Stimulated activated effector memory CD8-positive, alpha-beta T cell treated with anti-CD3 and anti-CD28 coated beads, Interleukin-12 subunit alpha, Interleukin-12 subunit beta, amount 100 ng/mL, for 72 hours (primary cell): ENCODE measurements at regions not wholly inside any gene's neighbourhood (a gene's known extent, or its start where the extent isn't known, plus 50 kb on each side); places are given as distances from the start of the nearest gene placed in this dataset.

Source experiments
- ATAC-seq: fragments of 150-1000 bp; cut with Tn5 transposase; 2 replicates; pipeline ENCODE4 v1.10.0; 2021
- DNase-seq, 2 donors: peaks; one replicate each; pipeline ENCODE4 v3.0.0; 2021 to 2022; ENCODE audit warnings: low spot score in 2 of 2
- H3K27ac Mint-ChIP-seq: one replicate; pipeline ENCODE4 v1.8.0; 2022; ENCODE audit warnings: mild to moderate bottlenecking, mixed read lengths
- H3K36me3 Mint-ChIP-seq: one replicate; pipeline ENCODE4 v1.8.0; 2022; ENCODE audit warnings: mild to moderate bottlenecking, mixed read lengths
- H3K4me1 Mint-ChIP-seq: one replicate; pipeline ENCODE4 v1.8.0; 2022; ENCODE audit warnings: mixed read lengths
- H3K4me3 Mint-ChIP-seq: one replicate; pipeline ENCODE4 v1.8.0; 2022; ENCODE audit warnings: mild to moderate bottlenecking, mixed read lengths
- H3K9me3 Mint-ChIP-seq: one replicate; pipeline ENCODE4 v1.8.0; 2022; ENCODE audit warnings: mixed read lengths

DNA sequence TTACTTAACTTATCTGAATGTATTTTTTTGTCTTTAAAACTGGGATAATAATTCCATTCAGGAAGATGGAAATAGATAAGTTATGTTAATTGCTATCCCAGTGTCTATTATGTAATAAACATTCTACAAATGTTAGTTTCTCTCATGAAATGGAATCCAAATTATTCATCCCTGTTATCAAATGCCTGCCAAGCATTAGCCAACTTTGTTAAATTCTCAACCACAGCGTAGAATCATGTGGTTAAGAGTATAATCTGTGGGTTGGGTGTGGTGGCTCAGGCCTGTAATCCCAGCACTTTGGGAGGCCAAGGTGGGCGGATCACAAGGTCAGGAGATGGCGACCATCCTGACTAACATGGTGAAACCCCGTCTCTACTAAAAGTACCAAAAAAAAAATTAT, 912.9 kb upstream of the SEMA6A start:
- no peak for ATAC-seq
- Mint-ChIP-seq H3K27ac (no peak overlapping the region), H3K4me1 (no peaks in the 10 kb centered on the region), H3K4me3 (no peak overlapping the region), H3K36me3 (no peaks in the 10 kb centered on the region), H3K9me3 (peaks cover 15% of the 10 kb centered on the region)
- no peak for DNase-seq

GRCh38 chr5:117486879-117487391, 912.3 kb upstream of the SEMA6A start:
- Mint-ChIP-seq H3K36me3 (no peaks in the 10 kb centered on the region), H3K27ac (no peak overlapping the region), H3K4me1 (no peaks in the 10 kb centered on the region), H3K9me3 (peaks cover 14% of the 10 kb centered on the region), H3K4me3 (no peak overlapping the region)
- ATAC-seq (no peak), DNase-seq (no peak)

- H3K27ac Mint-ChIP-seq, result no peak overlapping the region
- peaks cover 14% of the 10 kb centered on the region for H3K9me3 Mint-ChIP-seq
- no peaks in the 10 kb centered on the region for H3K4me1 Mint-ChIP-seq
- no peak for ATAC-seq
- no peak overlapping the region for H3K4me3 Mint-ChIP-seq
- DNase-seq, result no peak
- H3K36me3 Mint-ChIP-seq, result no peaks in the 10 kb centered on the region
Measured at GRCh38 chr5:117486261-117486660, 911.6 kb upstream of the SEMA6A start.

DNA sequence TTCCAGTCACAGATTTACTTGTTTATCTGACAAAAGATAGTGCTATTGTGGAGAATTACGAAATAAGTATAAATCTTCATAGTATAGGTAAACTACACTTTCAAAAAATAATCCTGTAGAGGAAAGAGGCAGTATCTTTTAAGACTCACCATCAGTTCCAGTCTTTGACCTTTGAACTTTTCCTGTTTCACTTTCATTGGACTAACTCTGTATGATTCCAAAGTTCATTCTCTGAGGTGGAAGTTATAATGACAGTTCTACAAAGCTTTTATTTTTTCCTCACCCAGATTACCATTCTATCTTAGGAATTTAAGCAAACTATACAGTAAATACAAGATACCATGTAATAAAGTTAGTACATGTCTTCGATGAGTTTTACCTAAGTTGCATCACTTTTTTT, 901.3 kb upstream of the SEMA6A start:
- Mint-ChIP-seq H3K27ac (no peak overlapping the region), H3K9me3 (peaks cover 6% of the 10 kb centered on the region), H3K4me3 (no peak overlapping the region), H3K36me3 (no peaks in the 10 kb centered on the region), H3K4me1 (no peaks in the 10 kb centered on the region)
- DNase-seq (no peak), ATAC-seq (no peak)

DNA sequence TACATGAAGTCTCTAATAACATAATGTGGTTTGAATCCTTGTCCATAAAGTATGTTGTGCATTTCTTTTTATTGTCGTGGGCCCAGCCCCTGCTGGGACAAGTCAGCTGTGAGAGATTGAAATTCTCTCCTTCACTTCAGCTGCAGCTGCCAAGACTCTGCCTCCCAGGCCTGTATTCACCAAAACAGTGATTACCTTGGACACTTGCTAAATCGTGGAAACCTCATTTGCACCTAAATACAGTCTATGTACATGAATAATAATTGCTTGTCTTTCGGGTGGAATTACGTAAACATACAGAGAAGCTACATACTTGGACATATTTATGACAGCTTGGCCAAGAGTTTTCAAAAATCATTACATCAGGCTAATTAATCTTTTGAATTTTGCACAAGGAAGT, 898.5 kb upstream of the SEMA6A start:
- DNase-seq, result no peak

DNA sequence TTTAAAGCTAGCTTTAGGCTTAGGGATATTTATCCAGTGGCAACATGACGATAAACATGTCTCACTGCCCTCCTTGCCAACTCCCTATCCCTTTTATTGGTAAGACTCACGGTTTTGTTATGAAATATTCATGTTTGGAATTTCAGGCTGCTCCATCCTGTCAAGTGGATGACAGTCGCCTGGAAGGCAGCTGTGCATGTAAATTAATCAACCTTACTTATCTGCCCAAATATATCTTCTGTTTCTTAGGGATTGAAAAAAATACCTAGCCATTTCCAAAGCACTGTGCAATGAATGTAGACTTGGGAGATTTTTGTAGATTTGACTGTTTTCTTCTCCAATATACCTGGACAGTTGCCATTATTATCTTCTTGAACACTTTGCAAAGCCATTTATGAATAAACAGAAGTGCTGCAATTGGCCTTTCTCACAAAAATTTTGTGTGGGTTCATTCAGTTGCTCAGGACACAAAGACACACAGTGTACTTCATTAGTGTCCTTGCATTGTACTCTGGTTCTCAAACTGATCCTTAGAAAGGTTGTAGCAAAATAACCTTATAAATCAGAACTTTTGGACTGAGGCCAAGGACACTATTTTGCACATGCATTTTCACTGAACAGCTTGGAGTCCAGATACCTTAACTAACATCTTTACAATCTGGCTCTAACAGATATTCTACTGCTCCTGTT, 889.4 kb upstream of the SEMA6A start:
- Mint-ChIP-seq H3K9me3 (no peaks in the 10 kb centered on the region), H3K4me1 (no peaks in the 10 kb centered on the region), H3K27ac (no peak overlapping the region), H3K4me3 (no peak overlapping the region), H3K36me3 (no peaks in the 10 kb centered on the region)
- no peak for DNase-seq
- no peak for ATAC-seq

More for the DNA sequence above, 898.5 kb upstream of the SEMA6A start:
- Mint-ChIP-seq H3K4me1 (no peaks in the 10 kb centered on the region), H3K36me3 (no peaks in the 10 kb centered on the region), H3K9me3 (peaks cover 3% of the 10 kb centered on the region), H3K27ac (no peak overlapping the region), H3K4me3 (no peak overlapping the region)
- ATAC-seq, result no peak

GRCh38 chr5:117461966-117462365, 887.3 kb upstream of the SEMA6A start:
- ATAC-seq (no peak), DNase-seq (no peak)
- Mint-ChIP-seq H3K4me3 (no peak overlapping the region), H3K27ac (no peak overlapping the region), H3K36me3 (no peaks in the 10 kb centered on the region), H3K9me3 (peaks cover 7% of the 10 kb centered on the region), H3K4me1 (no peaks in the 10 kb centered on the region)

GRCh38 chr5:117461403-117461802, 886.8 kb upstream of the SEMA6A start:
- H3K4me3 Mint-ChIP-seq, result no peak overlapping the region
- H3K27ac Mint-ChIP-seq, result no peak overlapping the region
- H3K36me3 Mint-ChIP-seq, result no peaks in the 10 kb centered on the region
- H3K9me3 Mint-ChIP-seq, result peaks cover 7% of the 10 kb centered on the region
- no peaks in the 10 kb centered on the region for H3K4me1 Mint-ChIP-seq
- no peak for DNase-seq
- ATAC-seq, result no peak

GRCh38 chr5:117457656-117458055, 883.0 kb upstream of the SEMA6A start:
- no peak overlapping the region for H3K27ac Mint-ChIP-seq
- H3K4me1 Mint-ChIP-seq, result peaks cover 6% of the 10 kb centered on the region

GRCh38 chr5:117456866-117457470, 882.3 kb upstream of the SEMA6A start:
- Mint-ChIP-seq H3K36me3 (no peaks in the 10 kb centered on the region), H3K4me1 (peaks cover 6% of the 10 kb centered on the region), H3K4me3 (no peak overlapping the region), H3K9me3 (peaks cover 7% of the 10 kb centered on the region), H3K27ac (no peak overlapping the region)
- DNase-seq (no peak), ATAC-seq (no peak)

More at GRCh38 chr5:117457656-117458055, 883.0 kb upstream of the SEMA6A start:
- H3K4me3 Mint-ChIP-seq, result no peak overlapping the region
- DNase-seq (no peak), ATAC-seq (no peak)
- no peaks in the 10 kb centered on the region for H3K36me3 Mint-ChIP-seq
- H3K9me3 Mint-ChIP-seq, result peaks cover 7% of the 10 kb centered on the region

- Mint-ChIP-seq H3K36me3 (no peaks in the 10 kb centered on the region), H3K4me3 (peak overlapping the region; percentile 7), H3K9me3 (peaks cover 7% of the 10 kb centered on the region), H3K27ac (no peak overlapping the region), H3K4me1 (peaks cover 6% of the 10 kb centered on the region)
- DNase-seq (no peak), ATAC-seq (peak; percentile 46)
Measured at GRCh38 chr5:117455236-117456233, 880.9 kb upstream of the SEMA6A start.

- DNase-seq (peak; percentile 9 to 58), ATAC-seq (peak; percentile 51)
- H3K36me3 Mint-ChIP-seq, result no peaks in the 10 kb centered on the region
- H3K4me1 Mint-ChIP-seq, result peaks cover 6% of the 10 kb centered on the region
- no peak overlapping the region for H3K27ac Mint-ChIP-seq
- H3K4me3 Mint-ChIP-seq, result peak overlapping the region; percentile 7
- H3K9me3 Mint-ChIP-seq, result peaks cover 7% of the 10 kb centered on the region
Measured at GRCh38 chr5:117454716-117455212, 880.1 kb upstream of the SEMA6A start.

- peaks cover 5% of the 10 kb centered on the region for H3K9me3 Mint-ChIP-seq
- H3K27ac Mint-ChIP-seq, result no peak overlapping the region
- ATAC-seq (no peak), DNase-seq (no peak)
- H3K4me1 Mint-ChIP-seq, result no peaks in the 10 kb centered on the region
- H3K4me3 Mint-ChIP-seq, result no peak overlapping the region
- no peaks in the 10 kb centered on the region for H3K36me3 Mint-ChIP-seq
Measured at GRCh38 chr5:117436846-117437245, 862.2 kb upstream of the SEMA6A start.

DNA sequence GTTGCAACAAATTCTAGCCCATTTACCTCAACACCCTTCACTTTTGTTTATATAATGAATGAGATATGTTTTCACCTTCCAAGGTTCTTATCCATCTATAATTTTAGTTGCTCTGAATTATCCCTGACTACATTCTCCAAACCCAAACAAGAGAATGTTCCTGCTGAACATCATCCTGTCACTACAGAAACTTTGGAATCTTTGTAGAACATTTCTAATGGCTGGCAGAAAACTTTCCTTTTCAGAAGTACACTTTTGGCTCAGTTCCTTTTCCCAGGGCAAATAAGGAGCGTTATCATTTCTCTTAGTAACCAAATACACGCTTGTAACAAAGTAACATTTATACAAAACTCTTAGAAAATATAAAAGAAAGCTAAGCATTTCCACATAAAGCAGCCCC, 860.6 kb upstream of the SEMA6A start:
- Mint-ChIP-seq H3K36me3 (no peaks in the 10 kb centered on the region), H3K27ac (no peak overlapping the region), H3K4me3 (no peak overlapping the region), H3K4me1 (no peaks in the 10 kb centered on the region), H3K9me3 (peaks cover 8% of the 10 kb centered on the region)
- no peak for ATAC-seq
- no peak for DNase-seq

GRCh38 chr5:117434254-117434653, 859.6 kb upstream of the SEMA6A start:
- Mint-ChIP-seq H3K36me3 (no peaks in the 10 kb centered on the region), H3K27ac (no peak overlapping the region), H3K4me3 (no peak overlapping the region), H3K9me3 (peaks cover 8% of the 10 kb centered on the region), H3K4me1 (no peaks in the 10 kb centered on the region)
- no peak for DNase-seq
- no peak for ATAC-seq
